Activated T-cell treated with anti-CD3 and anti-CD28 coated beads, Interleukin-2, amount 50 U/mL, for 72 hours (primary cell): ENCODE measurements at regions not wholly inside any gene's neighbourhood (a gene's known extent, or its start where the extent isn't known, plus 50 kb on each side); places are given as distances from the start of the nearest gene placed in this dataset.
"Not testable (repeated sequence)": the region's sequence is repeated elsewhere in the genome, so short reads cannot be mapped to it uniquely, and the experiment has no call there.

ENCODE experiments used
- ATAC-seq, 2 donors: fragments of 150-1000 bp; cut with Tn5 transposase; replicated peaks in 1 of 2; 2 replicates each; pipeline ENCODE4 v1.10.0; 2021; ENCODE audit warnings: moderate library complexity in 2 of 2, mild to moderate bottlenecking in 1 of 2
- DNase-seq, 2 donors: peaks; one replicate each; pipeline ENCODE4 v3.0.0; 2021 to 2022; ENCODE audit warnings: mixed read lengths in 1 of 2
- H3K27ac Mint-ChIP-seq: one replicate; pipeline ENCODE4 v1.8.0; 2022; ENCODE audit warnings: mild to moderate bottlenecking, moderate library complexity, mixed read lengths
- H3K27me3 Mint-ChIP-seq: one replicate; pipeline ENCODE4 v1.8.0; 2022; ENCODE audit warnings: low read depth, mixed read lengths
- H3K36me3 Mint-ChIP-seq, 2 donors: one replicate each; pipeline ENCODE4 v1.8.0; 2022; ENCODE audit warnings: mixed read lengths in 2 of 2, mild to moderate bottlenecking in 1 of 2; ENCODE audit not compliant: insufficient read depth in 2 of 2
- H3K4me1 Mint-ChIP-seq: one replicate; pipeline ENCODE4 v1.8.0; 2022; ENCODE audit warnings: low read depth, mixed read lengths
- H3K4me3 Mint-ChIP-seq, 2 donors: one replicate each; pipeline ENCODE4 v1.8.0; 2022; ENCODE audit warnings: mild to moderate bottlenecking in 2 of 2, mixed read lengths in 2 of 2, moderate library complexity in 2 of 2
- H3K9me3 Mint-ChIP-seq, 2 donors: one replicate each; pipeline ENCODE4 v1.8.0; 2022; ENCODE audit warnings: mixed read lengths in 2 of 2

- Mint-ChIP-seq H3K9me3 (peaks cover 2 to 5% of the 10 kb centered on the region in 2 donors), H3K4me3 (no peak overlapping the region), H3K27me3 (no peaks in the 10 kb centered on the region), H3K27ac (no peak overlapping the region), H3K36me3 (peaks cover 4 to 5% of the 10 kb centered on the region in 2 donors), H3K4me1 (no peaks in the 10 kb centered on the region)
- ATAC-seq (no peak), DNase-seq (no peak)
These were observed 369.1 kb downstream of the AEBP2 start for GRCh38 chr12:19808371-19808770.

- Mint-ChIP-seq H3K27ac (no peak overlapping the region), H3K36me3 (peaks cover 4 to 5% of the 10 kb centered on the region in 2 donors), H3K4me3 (no peak overlapping the region), H3K27me3 (no peaks in the 10 kb centered on the region), H3K9me3 (peaks cover 2 to 7% of the 10 kb centered on the region in 2 donors), H3K4me1 (no peaks in the 10 kb centered on the region)
- DNase-seq, result no peak
- no peak for ATAC-seq
These were observed 370.9 kb downstream of the AEBP2 start for GRCh38 chr12:19810213-19810612.

GRCh38 chr12:19811922-19812321 is 372.6 kb downstream of the AEBP2 start:
- DNase-seq, result no peak
- no peak overlapping the region for H3K27ac Mint-ChIP-seq
- peaks cover 4 to 9% of the 10 kb centered on the region in 2 donors for H3K9me3 Mint-ChIP-seq
- peaks cover 6 to 9% of the 10 kb centered on the region in 2 donors for H3K36me3 Mint-ChIP-seq
- H3K4me3 Mint-ChIP-seq, result no peak overlapping the region
- H3K27me3 Mint-ChIP-seq, result no peaks in the 10 kb centered on the region
- no peak for ATAC-seq
- H3K4me1 Mint-ChIP-seq, result no peaks in the 10 kb centered on the region

GRCh38 chr12:19819231-19819630 is 379.9 kb downstream of the AEBP2 start:
- H3K27ac Mint-ChIP-seq, result no peak overlapping the region
- DNase-seq (no peak), ATAC-seq (no peak)
- peaks cover 2 to 9% of the 10 kb centered on the region in 2 donors for H3K36me3 Mint-ChIP-seq
- peaks cover 16% of the 10 kb centered on the region for H3K27me3 Mint-ChIP-seq
- H3K4me3 Mint-ChIP-seq, result no peak overlapping the region
- H3K9me3 Mint-ChIP-seq, result peaks cover 8 to 12% of the 10 kb centered on the region in 2 donors
- H3K4me1 Mint-ChIP-seq, result no peaks in the 10 kb centered on the region

GRCh38 chr12:19822476-19822875 is 383.2 kb downstream of the AEBP2 start:
- peaks cover 21% of the 10 kb centered on the region for H3K27me3 Mint-ChIP-seq
- H3K36me3 Mint-ChIP-seq, result peaks cover 5 to 7% of the 10 kb centered on the region in 2 donors
- ATAC-seq, result no peak
- no peak overlapping the region for H3K4me3 Mint-ChIP-seq
- H3K27ac Mint-ChIP-seq, result no peak overlapping the region
- peaks cover 5 to 19% of the 10 kb centered on the region in 2 donors for H3K9me3 Mint-ChIP-seq
- no peak for DNase-seq
- H3K4me1 Mint-ChIP-seq, result peaks cover 8% of the 10 kb centered on the region

GRCh38 chr12:19823326-19823725 is 384.0 kb downstream of the AEBP2 start:
- H3K36me3 Mint-ChIP-seq, H3K4me3 Mint-ChIP-seq, ATAC-seq, H3K4me1 Mint-ChIP-seq, DNase-seq, H3K27ac Mint-ChIP-seq: not testable (repeated sequence)
- Mint-ChIP-seq H3K9me3 (peaks cover 5 to 19% of the 10 kb centered on the region in 2 donors), H3K27me3 (peaks cover 21% of the 10 kb centered on the region)

GRCh38 chr12:19826980-19827550 is 387.8 kb downstream of the AEBP2 start:
- Mint-ChIP-seq H3K27me3 (peaks cover 6% of the 10 kb centered on the region), H3K4me1 (peaks cover 32% of the 10 kb centered on the region), H3K9me3 (peaks cover 5 to 22% of the 10 kb centered on the region in 2 donors), H3K4me3 (no peak overlapping the region), H3K27ac (no peak overlapping the region), H3K36me3 (peaks cover 7% of the 10 kb centered on the region in 2 donors)
- peak in 1 of 2 donors; percentile 26 for DNase-seq
- peak in 1 of 2 donors; percentile 25 for ATAC-seq

GRCh38 chr12:19829100-19829853 is 390.0 kb downstream of the AEBP2 start:
- DNase-seq (no peak), ATAC-seq (peak; percentile 37 to 58)
- Mint-ChIP-seq H3K4me3 (peak overlapping the region in 1 of 2 donors; percentile 0), H3K4me1 (peaks cover 36% of the 10 kb centered on the region), H3K9me3 (peaks cover 2 to 16% of the 10 kb centered on the region in 2 donors), H3K27me3 (peaks cover 4% of the 10 kb centered on the region), H3K36me3 (peaks cover 2 to 7% of the 10 kb centered on the region in 2 donors), H3K27ac (no peak overlapping the region)

- peak overlapping the region; percentile 57 to 79 for H3K4me3 Mint-ChIP-seq
- peaks cover 0 to 7% of the 10 kb centered on the region in 2 donors for H3K36me3 Mint-ChIP-seq
- H3K4me1 Mint-ChIP-seq, result peaks cover 46% of the 10 kb centered on the region
- peak; percentile 39 to 49 for ATAC-seq
- H3K9me3 Mint-ChIP-seq, result peaks cover 2 to 12% of the 10 kb centered on the region in 2 donors
- no peak for DNase-seq
- no peaks in the 10 kb centered on the region for H3K27me3 Mint-ChIP-seq
- peak overlapping the region; percentile 93 for H3K27ac Mint-ChIP-seq
These were observed 391.2 kb downstream of the AEBP2 start for GRCh38 chr12:19830446-19830845.

GRCh38 chr12:19833775-19834501 is 394.6 kb downstream of the AEBP2 start:
- Mint-ChIP-seq H3K27me3 (peaks cover 8% of the 10 kb centered on the region), H3K9me3 (peaks cover 3 to 4% of the 10 kb centered on the region in 2 donors), H3K36me3 (peaks cover 0 to 2% of the 10 kb centered on the region in 2 donors), H3K4me3 (peak overlapping the region in 1 of 2 donors; percentile 37), H3K4me1 (peaks cover 33% of the 10 kb centered on the region), H3K27ac (peak overlapping the region; percentile 63)
- peak; percentile 87 to 89 for ATAC-seq
- DNase-seq, result peak; percentile 45 to 47

- H3K4me3 Mint-ChIP-seq, result no peak overlapping the region
- H3K36me3 Mint-ChIP-seq, result peaks cover 0 to 2% of the 10 kb centered on the region in 2 donors
- peaks cover 30% of the 10 kb centered on the region for H3K4me1 Mint-ChIP-seq
- H3K9me3 Mint-ChIP-seq, result peaks cover 2 to 4% of the 10 kb centered on the region in 2 donors
- peaks cover 8% of the 10 kb centered on the region for H3K27me3 Mint-ChIP-seq
- H3K27ac Mint-ChIP-seq, result no peak overlapping the region
- DNase-seq, result no peak
- no peak for ATAC-seq
These were observed 395.3 kb downstream of the AEBP2 start for GRCh38 chr12:19834592-19834991.

GRCh38 chr12:19836056-19836455 is 396.8 kb downstream of the AEBP2 start:
- no peak for ATAC-seq
- H3K4me1 Mint-ChIP-seq, result peaks cover 15% of the 10 kb centered on the region
- peaks cover 2 to 4% of the 10 kb centered on the region in 2 donors for H3K9me3 Mint-ChIP-seq
- no peak for DNase-seq
- H3K27me3 Mint-ChIP-seq, result peaks cover 8% of the 10 kb centered on the region
- H3K27ac Mint-ChIP-seq, result no peak overlapping the region
- peaks cover 0 to 2% of the 10 kb centered on the region in 2 donors for H3K36me3 Mint-ChIP-seq
- H3K4me3 Mint-ChIP-seq, result no peak overlapping the region

GRCh38 chr12:19836456-19836855 is 397.2 kb downstream of the AEBP2 start:
- Mint-ChIP-seq H3K27me3 (peaks cover 8% of the 10 kb centered on the region), H3K9me3 (peaks cover 2 to 4% of the 10 kb centered on the region in 2 donors), H3K4me1 (peaks cover 14% of the 10 kb centered on the region), H3K4me3 (no peak overlapping the region), H3K36me3 (peaks cover 0 to 2% of the 10 kb centered on the region in 2 donors), H3K27ac (no peak overlapping the region)
- DNase-seq, result no peak
- no peak for ATAC-seq
